T follicular helper cell (primary cell): ENCODE measurements at regions not wholly inside any gene's neighbourhood (a gene's known extent, or its start where the extent isn't known, plus 50 kb on each side); places are given as distances from the start of the nearest gene placed in this dataset.

Experiments
- DNase-seq: peaks from one replicate; pipeline ENCODE4 v3.0.0-alpha.2; 2020; ENCODE audit warnings: low read depth

DNA sequence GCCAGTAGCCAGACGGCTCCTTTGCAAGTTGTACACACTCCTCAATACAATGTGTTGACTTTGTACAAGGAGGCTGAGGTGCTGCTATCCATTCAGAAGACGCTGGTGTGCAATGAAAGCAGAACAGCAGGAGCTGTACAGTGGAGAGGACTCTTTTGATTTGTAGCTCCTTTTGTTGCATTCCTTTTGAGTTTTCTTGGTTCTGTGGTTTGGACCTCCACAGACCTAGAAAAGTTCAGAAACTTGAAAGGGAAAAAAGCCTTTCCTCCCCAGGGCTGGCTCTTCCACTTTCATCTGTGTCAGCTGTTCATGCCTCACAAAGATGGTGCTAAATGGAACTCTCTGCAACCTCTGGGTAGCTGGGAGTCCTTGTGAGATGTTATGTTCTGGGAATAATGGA, 117.4 kb downstream of the MAT2B start:
- DNase-seq: no peak

DNA sequence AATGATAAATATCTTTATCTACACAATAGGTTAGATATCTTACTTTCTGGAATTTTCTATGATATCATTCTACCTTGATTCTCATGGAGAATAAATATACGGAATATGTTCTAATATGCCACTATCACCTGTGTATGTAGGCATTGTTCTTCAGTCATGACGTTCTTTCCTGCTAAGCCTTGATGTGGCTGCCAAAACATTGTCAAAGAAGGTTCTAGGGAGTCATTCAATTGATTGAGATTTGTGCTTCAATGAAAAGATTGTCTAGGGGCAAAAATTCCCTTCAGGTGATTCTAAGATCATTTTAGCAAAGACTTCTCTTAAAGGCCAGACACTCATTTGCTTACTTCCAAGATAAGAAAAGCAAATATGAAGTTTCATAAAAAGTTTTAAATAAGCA, 118.1 kb downstream of the MAT2B start:
- no peak for DNase-seq

DNA sequence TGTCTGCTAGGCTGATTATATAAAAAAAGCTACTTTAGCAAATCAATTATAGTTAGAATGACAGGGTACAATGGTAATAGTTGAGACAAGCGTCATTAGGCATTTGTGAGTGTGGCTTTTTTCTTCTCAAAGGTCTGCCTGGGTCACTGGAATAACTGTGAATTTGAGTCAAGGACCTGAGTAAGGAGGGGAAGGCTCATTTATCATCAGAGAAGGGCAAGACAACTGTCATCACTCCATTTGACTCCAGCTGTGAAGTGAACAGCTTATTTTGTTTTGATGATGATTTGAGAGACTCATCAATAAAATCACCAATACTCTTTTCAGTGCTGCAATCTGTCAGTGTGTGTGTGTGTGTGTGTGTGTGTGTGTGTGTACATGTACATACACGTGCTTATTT, 118.6 kb downstream of the MAT2B start:
- no peak for DNase-seq

DNA sequence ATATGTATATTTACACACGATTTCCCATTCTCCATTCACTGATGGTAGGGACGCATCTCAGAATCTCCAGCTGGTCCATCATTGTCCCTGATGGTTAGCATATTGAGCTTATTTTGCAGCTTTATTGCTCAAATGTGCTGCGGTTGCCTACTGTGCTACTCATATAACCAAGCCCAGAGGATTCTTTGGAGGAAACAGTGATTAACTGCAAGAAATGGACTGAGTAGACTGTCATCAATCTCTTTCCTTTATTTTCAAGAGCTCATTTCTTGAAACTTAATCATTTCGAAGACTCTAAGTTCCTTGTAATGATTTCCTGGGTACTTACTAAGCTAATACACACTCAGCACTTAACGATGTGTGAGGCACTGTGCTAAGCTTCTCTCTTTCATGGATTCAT, 119.0 kb downstream of the MAT2B start:
- DNase-seq: no peak

DNA sequence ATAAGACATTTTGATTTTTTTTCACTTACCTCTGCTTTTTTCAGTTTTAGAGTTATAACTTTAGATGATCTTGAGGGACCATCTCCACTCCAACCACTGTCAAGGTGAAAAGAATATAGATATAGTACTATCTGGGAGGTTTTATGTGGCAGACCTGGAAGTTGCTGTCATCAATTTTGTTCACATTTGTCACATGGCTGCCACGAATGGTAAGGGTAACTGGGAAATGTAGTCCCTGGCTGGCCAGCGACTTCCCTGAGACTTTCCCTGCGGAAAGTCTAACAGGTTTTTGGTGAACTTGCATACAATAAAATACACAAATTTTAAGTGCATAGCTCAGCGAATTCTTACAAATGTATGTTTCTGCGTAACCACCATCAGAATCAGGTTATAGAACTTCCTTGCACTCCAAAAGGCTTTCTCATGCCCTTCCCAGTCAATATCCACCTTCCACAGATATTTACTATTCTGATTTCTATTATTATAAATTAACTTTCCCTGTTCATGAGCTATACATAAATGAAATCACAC, 121.5 kb downstream of the MAT2B start:
- no peak for DNase-seq

DNA sequence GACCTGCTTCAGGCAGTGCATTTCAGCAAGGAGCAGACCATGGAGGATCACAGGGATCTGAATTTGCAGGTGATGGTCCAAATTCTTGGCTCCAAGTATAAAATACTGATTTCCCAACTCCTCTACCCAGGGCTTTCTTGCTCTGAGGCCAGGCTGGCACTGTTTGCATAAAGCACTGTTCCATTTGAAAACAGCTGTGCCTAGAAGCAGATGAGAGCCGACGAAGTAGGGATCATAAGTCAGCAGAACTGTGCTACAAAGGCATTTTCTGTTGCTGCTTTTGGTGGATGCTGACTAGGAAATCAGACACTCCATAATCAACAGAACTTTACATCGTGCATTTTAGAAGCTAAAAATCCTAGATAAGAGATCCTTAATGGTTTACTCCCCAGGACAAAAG, 126.4 kb downstream of the MAT2B start:
- no peak for DNase-seq

DNA sequence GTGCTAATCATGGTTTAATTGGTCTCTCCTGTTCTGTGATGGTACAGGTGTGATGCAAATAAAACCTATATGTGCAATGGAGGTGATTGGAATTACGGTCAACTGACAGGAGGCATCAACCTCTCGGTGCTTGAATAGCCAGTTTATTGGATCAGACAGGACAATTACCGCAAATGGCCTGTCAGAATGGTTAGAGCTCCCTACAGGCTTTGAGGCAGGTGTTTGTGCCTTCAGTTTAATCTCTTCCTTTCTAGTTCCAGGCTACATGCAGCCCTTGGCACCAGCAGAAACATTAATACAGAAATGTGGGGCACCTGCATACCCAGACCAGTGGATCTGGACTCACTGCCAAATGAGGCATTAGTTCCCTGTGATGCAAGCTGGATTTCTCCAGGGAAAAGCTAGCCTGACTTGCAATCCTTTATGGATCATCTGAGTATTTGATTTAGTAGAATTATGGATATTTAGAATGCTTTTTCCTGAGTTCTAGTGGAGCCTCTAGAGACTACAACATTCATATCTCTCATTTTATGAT, 128.6 kb downstream of the MAT2B start:
- no peak for DNase-seq

DNA sequence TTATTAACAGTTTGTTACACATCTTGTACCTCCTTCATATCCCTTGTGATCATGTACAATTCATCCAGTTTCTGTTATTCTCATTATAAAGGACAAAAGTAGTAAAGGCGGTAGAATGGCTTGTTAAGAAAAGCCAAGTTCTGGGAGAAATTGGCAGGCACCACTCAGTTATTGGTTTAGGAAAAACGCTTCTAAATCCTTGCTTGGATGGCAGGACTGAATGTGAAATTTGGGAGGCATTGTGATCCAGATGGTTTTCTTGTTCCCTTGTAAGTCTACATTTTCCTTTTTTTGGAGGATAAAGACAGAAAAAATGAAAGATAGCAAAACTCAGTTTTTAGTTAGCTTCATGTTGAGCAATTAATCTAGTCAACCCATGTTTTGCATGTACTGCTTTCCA, 130.2 kb downstream of the MAT2B start:
- no peak for DNase-seq

DNA sequence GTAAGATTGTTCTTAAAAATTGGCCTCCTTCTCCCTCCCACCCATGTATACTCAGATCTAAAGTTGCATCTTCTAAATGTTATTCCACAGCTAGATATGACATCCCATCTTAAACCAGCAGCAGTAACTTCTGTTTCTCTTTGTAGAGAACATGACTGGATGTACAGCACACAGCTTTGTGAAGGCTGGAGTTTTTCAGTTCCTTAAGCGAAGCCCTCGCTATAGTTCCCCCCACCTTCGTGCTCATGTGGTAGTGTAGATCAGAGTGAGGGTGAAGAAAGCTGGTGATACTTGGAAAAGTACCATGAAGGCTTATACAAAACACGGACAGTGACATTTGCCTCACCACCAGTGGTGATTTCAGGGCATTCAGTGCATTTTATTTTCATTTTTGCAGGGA, 137.5 kb downstream of the MAT2B start:
- DNase-seq: no peak

DNA sequence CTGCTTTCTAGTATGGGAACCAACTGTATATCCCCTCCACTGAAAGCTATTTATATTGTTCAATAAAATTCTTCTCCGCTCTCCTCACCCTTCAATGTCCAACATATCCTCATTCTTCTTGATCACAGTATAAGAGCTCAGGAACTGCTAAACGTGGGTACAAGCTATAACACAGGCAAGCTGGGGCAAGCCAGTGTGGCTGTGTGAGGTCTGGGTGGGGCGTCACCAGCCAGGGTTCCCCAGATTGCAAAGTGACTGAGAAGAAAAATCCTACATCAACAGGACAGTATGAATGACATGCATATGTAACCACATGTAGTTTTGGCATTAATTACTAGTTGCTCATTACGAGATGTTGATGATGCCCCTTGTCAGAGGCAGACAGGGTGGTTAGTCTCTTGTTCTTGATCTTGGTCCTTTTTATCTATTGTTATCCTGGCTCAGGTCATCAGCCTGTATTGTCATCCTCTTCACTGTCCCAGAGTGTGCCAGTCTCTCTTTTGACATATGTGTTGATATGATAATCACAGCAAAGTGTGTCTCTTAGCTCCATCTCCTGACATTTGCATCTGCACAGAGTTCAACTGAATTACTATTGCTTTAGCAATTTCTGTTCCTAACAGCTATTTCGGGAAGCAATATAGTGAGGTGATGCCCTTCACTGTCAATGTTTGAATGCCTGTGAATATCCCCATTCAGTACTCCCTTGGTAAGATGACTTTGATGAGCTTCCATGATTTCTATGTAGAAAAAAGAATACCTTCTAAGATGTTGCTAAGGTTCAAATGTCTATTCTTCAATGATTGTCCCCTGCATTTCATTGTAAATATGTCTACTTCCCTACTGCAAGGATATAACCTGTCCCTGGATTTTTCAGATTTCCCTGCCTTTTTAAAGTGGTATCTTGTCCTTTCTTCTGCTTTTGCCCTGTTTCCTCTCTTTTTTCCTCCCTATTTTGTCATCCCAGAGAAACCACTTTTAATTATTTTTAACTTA, 140.3 kb downstream of the MAT2B start:
- DNase-seq: no peak

DNA sequence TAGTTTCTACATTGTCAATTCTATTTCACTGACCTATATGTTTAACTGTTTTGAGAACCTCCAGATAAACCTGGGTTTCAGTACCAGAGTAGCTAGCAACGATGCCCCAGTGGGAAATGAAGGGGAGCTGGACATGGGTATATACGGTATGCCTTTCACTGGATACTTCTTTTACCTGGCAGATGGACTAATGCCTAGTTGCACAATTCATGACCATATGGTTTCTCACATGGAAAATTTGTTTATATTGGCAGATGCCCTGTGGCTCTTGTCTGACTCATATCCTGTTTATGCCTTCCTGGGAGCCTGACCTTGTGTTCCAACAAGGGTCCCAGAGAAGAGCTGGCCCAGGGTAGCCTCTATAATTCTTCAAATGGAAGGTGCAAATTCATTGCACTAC, 144.1 kb downstream of the MAT2B start:
- no peak for DNase-seq

DNA sequence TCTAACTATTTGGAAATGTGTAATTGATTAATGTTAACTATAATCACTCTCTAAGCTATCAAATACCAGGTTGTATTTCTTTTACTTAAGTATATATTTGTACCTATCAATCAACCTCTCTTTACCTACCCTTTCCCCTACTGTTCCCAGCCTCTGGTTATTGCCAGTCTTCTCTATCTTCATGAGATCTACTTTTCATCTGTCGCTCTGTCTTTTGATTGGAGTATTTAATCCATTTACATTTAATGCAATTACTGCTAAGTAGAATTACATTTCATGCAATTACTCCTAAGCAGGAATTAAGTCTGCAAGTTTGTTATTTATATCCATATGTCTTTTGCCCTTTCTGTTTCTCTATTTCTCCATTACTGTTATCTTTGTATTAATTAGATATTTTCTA, 148.1 kb downstream of the MAT2B start:
- no peak for DNase-seq

DNA sequence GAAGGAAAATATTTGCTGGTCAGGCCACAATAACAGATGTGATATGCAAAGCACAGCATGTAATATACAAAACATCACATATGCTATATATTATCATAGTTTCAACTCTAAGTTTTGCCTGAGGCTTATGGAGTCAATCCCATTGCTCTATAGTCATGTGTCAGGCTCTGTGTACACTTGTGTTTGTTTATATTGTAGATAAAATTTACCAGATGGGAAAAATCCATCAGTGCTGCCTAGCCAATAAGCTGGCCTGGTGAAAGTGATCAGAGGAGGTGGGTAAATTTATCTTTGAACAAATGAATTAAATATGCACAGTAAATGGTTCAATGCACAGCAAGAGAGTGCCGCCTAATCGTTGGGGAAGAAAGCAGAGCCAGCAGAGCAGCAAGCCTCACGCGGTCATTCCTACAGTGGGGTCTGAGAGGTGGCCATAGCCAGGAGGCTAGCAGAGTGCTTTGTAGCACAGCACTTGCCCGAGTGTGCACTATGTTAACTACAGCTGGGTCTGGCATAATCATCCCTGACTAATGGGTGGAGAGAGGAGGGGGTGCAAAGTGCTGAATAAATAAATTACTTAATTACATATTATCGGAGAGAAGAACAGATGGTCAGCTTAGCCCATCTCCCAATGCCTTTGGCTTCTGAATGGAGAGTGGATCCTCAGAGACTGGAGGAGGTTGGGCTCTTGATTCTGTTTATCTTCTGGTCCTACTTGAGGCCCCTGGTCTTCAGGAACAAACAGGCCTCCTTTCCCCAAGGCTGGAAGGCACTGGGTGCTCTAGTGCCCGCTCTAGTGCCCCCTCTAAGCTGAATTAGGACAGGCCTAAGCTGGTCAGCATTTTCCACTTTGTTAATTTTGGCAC, 153.5 kb downstream of the MAT2B start:
- no peak for DNase-seq

DNA sequence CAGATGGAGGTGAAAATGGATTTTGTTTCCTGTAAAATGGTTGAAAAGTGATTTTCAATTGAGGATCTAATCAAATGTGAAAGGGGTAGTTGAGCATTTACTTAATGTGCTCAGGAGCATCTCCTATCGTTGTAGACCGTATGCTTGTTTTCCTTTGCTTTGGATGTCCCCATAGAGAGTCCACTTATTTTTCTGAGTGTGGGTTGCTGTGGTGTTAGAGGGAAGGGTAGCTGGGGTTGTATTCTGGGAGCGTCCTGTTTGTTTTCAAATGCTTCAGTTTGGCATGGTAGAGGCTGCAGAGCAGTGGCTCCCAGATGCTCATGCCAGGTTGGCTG, 154.1 kb downstream of the MAT2B start:
- DNase-seq: no peak

DNA sequence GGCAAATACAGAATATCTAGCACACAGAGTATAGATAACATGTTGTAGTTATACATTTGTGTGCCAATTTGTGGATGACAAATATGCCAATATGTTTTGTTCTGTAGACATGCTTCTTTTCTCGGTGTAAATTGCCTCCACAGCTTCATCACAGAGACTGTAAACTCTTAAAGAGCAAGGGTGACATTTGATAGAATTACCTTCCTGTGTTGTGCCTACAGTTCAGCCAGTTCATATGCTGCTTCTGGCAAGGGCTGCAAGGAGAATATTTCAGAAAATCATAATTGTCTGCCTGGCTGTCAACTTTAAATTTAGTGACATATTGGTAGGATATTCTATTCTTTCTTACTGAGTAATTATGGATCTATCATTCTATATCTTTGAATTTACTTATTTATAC, 155.1 kb downstream of the MAT2B start:
- no peak for DNase-seq

DNA sequence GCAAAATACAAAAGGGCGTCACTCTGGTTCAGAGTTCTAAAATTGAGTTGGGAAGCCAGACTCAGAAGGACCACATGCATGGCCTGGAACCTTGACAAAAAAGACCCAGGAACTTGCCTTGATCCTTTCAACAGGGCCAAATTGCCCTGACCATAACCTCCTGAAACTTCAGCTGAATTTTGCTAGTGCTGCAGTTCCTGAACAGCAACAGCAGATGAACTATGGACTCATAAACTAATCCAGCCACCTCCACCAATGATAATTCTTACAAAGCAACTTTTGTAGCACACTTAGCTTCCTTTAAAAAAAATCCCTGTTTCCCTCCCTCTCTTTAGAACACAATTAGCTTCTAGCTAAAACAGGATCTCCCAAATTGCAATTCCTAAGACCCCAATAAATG, 155.9 kb downstream of the MAT2B start:
- DNase-seq: no peak

DNA sequence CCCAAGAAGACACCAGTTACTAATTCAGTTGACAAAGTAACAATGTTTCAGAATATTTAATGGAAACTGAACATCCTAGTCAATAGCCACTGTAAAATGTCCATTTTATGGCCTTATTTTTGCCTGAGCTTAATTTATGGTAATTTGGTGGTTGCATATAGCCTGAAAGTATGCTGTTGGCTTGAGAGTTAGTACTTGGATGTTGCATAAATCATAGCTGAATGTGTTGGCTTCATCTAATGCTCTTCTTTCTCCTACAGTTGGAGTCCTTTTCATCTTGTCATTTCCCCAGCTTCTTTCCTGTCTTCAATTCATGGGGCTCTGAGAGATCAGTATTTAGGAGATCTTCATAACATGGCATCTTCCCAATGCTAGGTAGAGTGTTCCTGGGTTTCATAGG, 164.6 kb downstream of the MAT2B start:
- no peak for DNase-seq

DNA sequence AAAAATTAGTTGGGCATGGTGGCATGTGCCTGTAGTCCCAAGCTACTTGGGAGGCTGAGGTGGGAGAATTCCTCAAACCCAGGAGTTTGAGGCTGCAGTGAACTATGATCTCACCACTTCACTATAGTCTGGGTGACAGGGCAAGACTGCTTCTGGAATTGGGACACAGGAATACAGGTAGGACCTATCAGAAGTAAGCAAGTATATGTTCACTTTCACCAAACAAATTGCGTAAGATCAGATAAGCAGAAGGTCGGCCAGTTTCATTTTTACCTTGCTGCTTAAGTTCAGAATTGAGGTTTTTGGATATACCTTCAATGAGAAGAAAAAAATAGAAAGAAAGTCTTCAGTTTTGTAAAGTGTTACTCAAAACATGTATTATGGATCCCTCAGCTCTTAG, 171.7 kb downstream of the MAT2B start:
- no peak for DNase-seq

DNA sequence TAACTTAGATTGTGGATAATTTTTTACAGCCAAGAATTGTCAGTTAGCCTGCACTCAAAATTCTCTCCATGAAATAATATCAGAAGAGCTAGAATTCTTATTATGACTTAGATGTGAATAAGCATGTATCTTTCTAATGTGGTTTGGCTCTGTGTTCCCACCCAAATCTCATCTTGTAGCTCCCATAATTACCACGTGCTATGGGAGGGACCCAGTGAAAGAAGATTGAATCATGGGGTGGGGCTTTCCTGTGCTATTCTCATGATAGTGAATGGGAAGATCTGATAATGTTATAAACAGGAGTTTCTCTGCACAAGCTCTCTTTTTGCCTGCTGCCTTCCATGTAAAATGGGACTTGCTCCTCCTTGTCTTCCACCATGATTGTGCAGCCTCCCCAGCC, 176.8 kb downstream of the MAT2B start:
- DNase-seq: no peak

DNA sequence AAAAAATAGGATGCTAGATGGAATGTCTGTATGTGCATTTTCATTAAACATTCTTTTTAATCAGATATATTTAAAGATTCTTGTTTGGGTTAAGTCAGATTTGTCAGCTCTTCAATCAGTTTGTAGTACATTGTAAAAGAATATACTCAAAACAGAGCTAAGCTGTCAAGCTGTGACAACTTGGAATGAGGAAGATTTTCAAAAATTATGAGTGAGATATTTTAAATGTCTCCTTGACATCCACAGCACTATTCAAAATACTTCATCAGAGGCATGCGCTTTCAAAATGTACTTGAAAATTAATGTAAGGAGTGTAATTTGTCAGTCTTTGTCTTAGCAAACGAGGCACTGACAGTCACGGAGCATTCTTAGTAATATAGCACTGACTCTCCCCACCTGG, 182.0 kb downstream of the MAT2B start:
- no peak for DNase-seq

DNA sequence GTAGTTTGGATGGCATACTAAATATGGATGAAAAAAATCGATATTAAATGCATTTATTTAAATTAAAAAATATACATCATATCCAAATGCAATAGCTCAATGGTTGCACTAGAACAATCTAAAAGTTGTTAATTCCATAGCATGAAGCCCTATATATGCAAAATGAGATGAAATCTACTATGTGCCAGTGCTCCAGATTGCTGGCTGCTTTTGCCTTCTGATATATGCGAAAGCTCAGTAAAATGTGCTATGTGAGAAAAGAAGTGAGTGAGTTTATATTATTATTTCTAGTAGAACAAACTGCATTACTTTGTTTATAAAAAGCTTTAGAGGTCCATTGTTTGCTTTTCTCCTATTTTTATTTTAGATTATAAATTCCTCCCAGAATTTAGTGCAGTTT, 186.7 kb downstream of the MAT2B start:
- DNase-seq: no peak

DNA sequence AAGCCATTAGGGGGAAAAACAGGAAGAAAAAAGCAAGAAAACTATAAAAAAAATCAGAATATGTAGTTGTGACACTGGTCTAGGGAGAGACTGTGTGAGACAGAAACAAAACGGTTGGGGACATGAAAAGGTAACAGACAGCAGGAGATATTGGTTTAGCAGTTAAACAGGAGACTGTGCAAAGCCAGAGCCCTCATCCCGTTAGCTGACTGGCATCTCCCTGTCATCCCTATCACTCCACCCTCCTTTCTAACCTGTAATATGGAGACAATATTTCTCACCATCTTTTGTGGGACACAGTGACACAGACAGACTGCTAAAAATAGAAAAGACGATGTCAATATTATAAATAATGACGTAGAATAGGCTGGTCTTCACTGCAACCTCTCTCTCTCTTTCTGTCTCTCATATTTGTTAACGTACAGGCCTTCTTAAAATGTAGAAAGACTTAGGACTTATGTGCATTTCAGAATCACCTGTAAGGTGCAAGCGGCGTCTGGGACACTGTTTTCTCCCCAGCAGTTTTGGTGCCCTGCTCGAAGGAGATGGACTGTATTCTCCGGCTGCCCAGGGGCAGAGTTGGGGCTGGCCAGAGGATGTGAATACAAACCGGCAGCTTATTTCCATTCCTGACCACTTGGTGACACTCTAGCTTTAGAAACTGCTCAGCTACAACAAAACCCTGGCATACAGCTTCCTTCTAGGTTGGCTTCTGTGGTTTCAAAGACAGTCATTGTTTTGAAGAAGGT, 190.6 kb downstream of the MAT2B start:
- no peak for DNase-seq
